H1 (cell line): ENCODE measurements at regions not wholly inside any gene's neighbourhood (a gene's known extent, or its start where the extent isn't known, plus 50 kb on each side); places are given as distances from the start of the nearest gene placed in this dataset.

Experiments
- TAF7 ChIP-seq: optimal IDR thresholded peaks from 2 replicates; pipeline ENCODE3; 2011; ENCODE audit warnings: low read depth, mild to moderate bottlenecking, inconsistent platforms, low read length, moderate library complexity, borderline replicate concordance
- TEAD4 ChIP-seq: IDR thresholded peaks from 2 replicates; pipeline ENCODE4 v1.6.1; 2012; ENCODE audit warnings: low read depth, low read length, inconsistent platforms, mixed read lengths

- TF ChIP-seq TAF7 (no peak), TEAD4 (no peak)
Measured at GRCh38 chr6:37097335-37097734, 72.6 kb upstream of the PIM1 start (continued).
